GM12878 (cell line): ENCODE measurements at regions not wholly inside any gene's neighbourhood (a gene's known extent, or its start where the extent isn't known, plus 50 kb on each side); places are given as distances from the start of the nearest gene placed in this dataset.
A peak's percentile ranks its signal among the peaks of the same experiment; 100 is the strongest.

Experiments used
- CEBPB ChIP-seq, 2 experiments: fragments of 150-350 bp in 1 of 2; IDR thresholded peaks; 2 replicates each; pipeline ENCODE4 v1.6.1; 2012 to 2014; ENCODE audit warnings: low read depth in 2 of 2, low read length in 2 of 2, borderline replicate concordance in 1 of 2, inconsistent platforms in 1 of 2
- CHD4 ChIP-seq: fragments of 200-600 bp; sonication (generic); IDR thresholded peaks from 2 replicates; pipeline ENCODE4 v1.6.1; 2016; ENCODE audit warnings: mild to moderate bottlenecking
- CREM ChIP-seq: IDR thresholded peaks from 2 replicates; pipeline ENCODE4 v1.6.1; 2014; ENCODE audit warnings: antibody characterized with exemption, low read depth
- DPF2 ChIP-seq: fragments of 450-650 bp; IDR thresholded peaks from 2 replicates; pipeline ENCODE4 v1.6.1; 2017; ENCODE audit warnings: mild to moderate bottlenecking
- ESRRA ChIP-seq: IDR thresholded peaks from 2 replicates; pipeline ENCODE4 v1.6.1; 2012; ENCODE audit warnings: mild to moderate bottlenecking, low read length, improper control_type of control experiment
- ETV6 ChIP-seq, 2 experiments: fragments of 450-650 bp in 1 of 2; IDR thresholded peaks in 1 of 2; conservative IDR thresholded peaks in 1 of 2; 2 replicates each; pipeline ENCODE4 v1.6.1; 2014; ENCODE audit warnings: antibody characterized with exemption in 1 of 2, borderline replicate concordance in 1 of 2, low read depth in 1 of 2, mild to moderate bottlenecking in 1 of 2, moderate library complexity in 1 of 2
- FOXK2 ChIP-seq: fragments of 450-650 bp; IDR thresholded peaks from 2 replicates; pipeline ENCODE4 v1.6.1; 2017; ENCODE audit warnings: mild to moderate bottlenecking, moderate library complexity
- GABPA ChIP-seq: IDR thresholded peaks from 2 replicates; pipeline ENCODE4 v1.6.1; 2014; ENCODE audit warnings: antibody characterized with exemption, low read depth, mild to moderate bottlenecking, inconsistent platforms
- JUNB ChIP-seq: IDR thresholded peaks from 2 replicates; pipeline ENCODE4 v1.6.1; 2016; ENCODE audit warnings: antibody characterized with exemption, mild to moderate bottlenecking
- LARP7 ChIP-seq: fragments of 450-650 bp; IDR thresholded peaks from 2 replicates; pipeline ENCODE4 v1.6.1; 2017; ENCODE audit warnings: mild to moderate bottlenecking
- MAX ChIP-seq: IDR thresholded peaks from 2 replicates; pipeline ENCODE4 v1.6.1; 2012; ENCODE audit warnings: low read depth, low read length, improper control_type of control experiment
- MEF2B ChIP-seq: fragments of 450-650 bp; IDR thresholded peaks from 2 replicates; pipeline ENCODE4 v1.6.1; 2018; ENCODE audit warnings: mild to moderate bottlenecking, moderate library complexity; ENCODE audit not compliant: partially characterized antibody, poor library complexity, severe bottlenecking
- MLLT1 ChIP-seq: fragments of 450-650 bp; IDR thresholded peaks from 2 replicates; pipeline ENCODE4 v1.6.1; 2016; ENCODE audit warnings: mild to moderate bottlenecking
- MTA2 ChIP-seq: fragments of 450-650 bp; IDR thresholded peaks from 2 replicates; pipeline ENCODE4 v1.6.1; 2016; ENCODE audit warnings: low read depth, mild to moderate bottlenecking, moderate library complexity
- MYC ChIP-seq: IDR thresholded peaks from 2 replicates; pipeline ENCODE4 v1.6.1; 2011; ENCODE audit warnings: mild to moderate bottlenecking, low read length, moderate library complexity, inconsistent platforms; ENCODE audit not compliant: insufficient read depth, insufficient replicate concordance, insufficient read length, severe bottlenecking
- NFIC ChIP-seq: IDR thresholded peaks from 2 replicates; pipeline ENCODE4 v1.6.1; 2012; ENCODE audit warnings: low read depth, mild to moderate bottlenecking, inconsistent platforms, low read length, moderate library complexity
- NR2C1 ChIP-seq: fragments of 450-650 bp; IDR thresholded peaks from 2 replicates; pipeline ENCODE4 v1.6.1; 2017; ENCODE audit warnings: antibody characterized with exemption, mild to moderate bottlenecking, moderate library complexity
- PML ChIP-seq: IDR thresholded peaks from 2 replicates; pipeline ENCODE4 v1.6.1; 2012; ENCODE audit warnings: low read length, inconsistent platforms
- POLR2AphosphoS5 ChIP-seq: IDR thresholded peaks from 2 replicates; pipeline ENCODE4 v1.6.1; 2011; ENCODE audit warnings: mild to moderate bottlenecking, low read length, inconsistent platforms
- RAD51 ChIP-seq: fragments of 450-650 bp; IDR thresholded peaks from 2 replicates; pipeline ENCODE4 v1.6.1; 2016; ENCODE audit warnings: moderate library complexity, mild to moderate bottlenecking, inconsistent platforms
- RCOR1 ChIP-seq: conservative IDR thresholded peaks from 2 replicates; pipeline ENCODE4 v1.6.1; 2012; ENCODE audit warnings: low read depth, low read length, improper control_type of control experiment
- SIN3A ChIP-seq: IDR thresholded peaks from 2 replicates; pipeline ENCODE4 v1.6.1; 2012; ENCODE audit warnings: low read depth, low read length, improper control_type of control experiment
- TAF1 ChIP-seq: IDR thresholded peaks from 2 replicates; pipeline ENCODE4 v1.6.1; 2011; ENCODE audit warnings: mild to moderate bottlenecking, low read depth, low read length, borderline replicate concordance
- TBL1XR1 ChIP-seq: IDR thresholded peaks from 2 replicates; pipeline ENCODE4 v1.6.1; 2012; ENCODE audit warnings: low read depth, low read length, improper control_type of control experiment
- TCF7 ChIP-seq: IDR thresholded peaks from 2 replicates; pipeline ENCODE4 v1.6.1; 2014; ENCODE audit warnings: antibody characterized with exemption, borderline replicate concordance
- ZNF622 ChIP-seq: fragments of 450-650 bp; IDR thresholded peaks from 2 replicates; pipeline ENCODE4 v1.6.1; 2017; ENCODE audit warnings: mild to moderate bottlenecking, inconsistent platforms
- TF ChIP-seq, protein P1 (sequence below): fragments of 450-650 bp; IDR thresholded peaks from 2 replicates; pipeline ENCODE4 v1.6.1; 2017; ENCODE audit warnings: low read depth, mild to moderate bottlenecking, moderate library complexity

- TF ChIP-seq TAF1 = no peak
- no peak; a peak in 1 of 4 replicates for TF ChIP-seq ETV6 (conservative IDR thresholded peaks at IDR 0.05 in 1 of 2, IDR thresholded peaks at IDR 0.05 in 1 of 2; ENCODE audit: borderline replicate concordance in 1 of 2, low read depth in 1 of 2)
- no peak for TF ChIP-seq MYC
- TF ChIP-seq MLLT1 = peak; percentile 78
- no peak for TF ChIP-seq RAD51
- 0 out of 2 replicates have a peak, but pooled peaks have one; percentile 57 for TF ChIP-seq DPF2
- peak; percentile 68 for TF ChIP-seq JUNB
- 0 out of 2 replicates have a peak, but pooled peaks have one; percentile 11 for TF ChIP-seq TCF7
- TF ChIP-seq NFIC = peak; percentile 96
- peak; percentile 73 for TF ChIP-seq MTA2
- no peak for TF ChIP-seq NR2C1
- TF ChIP-seq TBL1XR1 = peak; percentile 38; the same call in 1 of the 2 replicates
- TF ChIP-seq CREM = peak; percentile 74; the same call in 1 of the 2 replicates
- peak; percentile 28; the same call in 1 of the 2 replicates for TF ChIP-seq GABPA
- TF ChIP-seq LARP7 = no peak
- no peak for TF ChIP-seq POLR2AphosphoS5
- no peak for TF ChIP-seq CHD4
- TF ChIP-seq SIN3A = no peak
- no peak for TF ChIP-seq FOXK2
- TF ChIP-seq, protein P1, sequence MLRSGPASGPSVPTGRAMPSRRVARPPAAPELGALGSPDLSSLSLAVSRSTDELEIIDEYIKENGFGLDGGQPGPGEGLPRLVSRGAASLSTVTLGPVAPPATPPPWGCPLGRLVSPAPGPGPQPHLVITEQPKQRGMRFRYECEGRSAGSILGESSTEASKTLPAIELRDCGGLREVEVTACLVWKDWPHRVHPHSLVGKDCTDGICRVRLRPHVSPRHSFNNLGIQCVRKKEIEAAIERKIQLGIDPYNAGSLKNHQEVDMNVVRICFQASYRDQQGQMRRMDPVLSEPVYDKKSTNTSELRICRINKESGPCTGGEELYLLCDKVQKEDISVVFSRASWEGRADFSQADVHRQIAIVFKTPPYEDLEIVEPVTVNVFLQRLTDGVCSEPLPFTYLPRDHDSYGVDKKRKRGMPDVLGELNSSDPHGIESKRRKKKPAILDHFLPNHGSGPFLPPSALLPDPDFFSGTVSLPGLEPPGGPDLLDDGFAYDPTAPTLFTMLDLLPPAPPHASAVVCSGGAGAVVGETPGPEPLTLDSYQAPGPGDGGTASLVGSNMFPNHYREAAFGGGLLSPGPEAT = peak; percentile 95
- TF ChIP-seq MAX = no peak
- 0 out of 4 replicates have a peak, but pooled peaks of 1 of the 2 experiments have one; percentile 44 for TF ChIP-seq CEBPB (IDR thresholded peaks at IDR 0.05; ENCODE audit: borderline replicate concordance in 1 of 2, low read depth in 2 of 2, low read length in 2 of 2)
- TF ChIP-seq RCOR1 = no peak
- peak; percentile 68 for TF ChIP-seq MEF2B
- TF ChIP-seq PML = peak; percentile 75; the same call in 1 of the 2 replicates
- no peak for TF ChIP-seq ESRRA
- TF ChIP-seq ZNF622 = no peak
Observed at GRCh38 chr3:177337541-177338331, 140.5 kb upstream of the TBL1XR1 start (continued).
